Right ventricle myocardium inferior (tissue), 1 donor: ENCODE measurements at regions not wholly inside any gene's neighbourhood (a gene's known extent, or its start where the extent isn't known, plus 50 kb on each side); places are given as distances from the start of the nearest gene placed in this dataset.

Source experiments
- ATAC-seq: fragments of 200-7000 bp; cut with Tn5 transposase; one replicate; pipeline ENCODE4 v1.9.1; 2020; ENCODE audit warnings: mild to moderate bottlenecking, moderate library complexity
- DNase-seq: peaks from one replicate; pipeline ENCODE4 v3.0.0; 2021; ENCODE audit errors: missing footprints
- intact Hi-C: fragments of 100-400 bp; cut with DNase I; formaldehyde crosslinking; loops from one replicate; pipeline ENCODE4 v1.11.0; 2022
- donor health status: DM: no; HTN: yes; CAD: no; lungs with severe emphysema.

GRCh38 chr2:15107137-15107536 is 454.0 kb downstream of the NBAS start:
- no peak for DNase-seq
- intact Hi-C loops: no loop called here
- peak; percentile 92 for ATAC-seq

GRCh38 chr2:15111718-15112117 is 449.4 kb downstream of the NBAS start:
- intact Hi-C loops: no loop called here
- DNase-seq: no peak
- ATAC-seq: no peak

GRCh38 chr2:15112216-15112615 is 448.9 kb downstream of the NBAS start:
- intact Hi-C loops: no loop called here
- no peak for DNase-seq
- ATAC-seq: no peak

GRCh38 chr2:15115776-15116175 is 445.4 kb downstream of the NBAS start:
- intact Hi-C loops: no loop called here
- ATAC-seq (no peak), DNase-seq (no peak)

GRCh38 chr2:15116830-15117229 is 444.3 kb downstream of the NBAS start:
- DNase-seq (no peak), ATAC-seq (no peak)
- intact Hi-C loops: no loop called here
